ENCODE measurements at regions not wholly inside any gene's neighbourhood (a gene's known extent, or its start where the extent isn't known, plus 50 kb on each side); places are given as distances from the start of the nearest gene placed in this dataset.

DNA sequence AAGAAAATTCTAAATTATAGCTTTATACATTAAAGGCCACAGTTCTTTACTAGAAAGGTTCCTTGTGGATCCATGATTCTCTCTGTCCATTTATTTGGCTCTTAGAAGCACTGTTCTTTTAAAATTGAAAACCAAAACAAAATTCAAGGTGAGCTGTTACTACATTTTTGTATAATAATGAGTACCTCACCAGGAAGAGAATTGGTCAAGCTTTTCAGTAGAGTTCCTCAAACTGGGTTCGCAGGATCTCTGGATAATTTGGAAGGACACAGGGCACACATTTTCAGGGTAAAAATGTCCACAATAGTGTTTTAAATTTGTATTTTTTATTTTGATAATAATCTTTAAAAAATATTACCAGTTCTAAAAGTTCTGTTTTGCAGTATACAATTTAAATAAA, 93.0 kb downstream of the PPP1R3A start:
- DNase-seq: no peak

DNA sequence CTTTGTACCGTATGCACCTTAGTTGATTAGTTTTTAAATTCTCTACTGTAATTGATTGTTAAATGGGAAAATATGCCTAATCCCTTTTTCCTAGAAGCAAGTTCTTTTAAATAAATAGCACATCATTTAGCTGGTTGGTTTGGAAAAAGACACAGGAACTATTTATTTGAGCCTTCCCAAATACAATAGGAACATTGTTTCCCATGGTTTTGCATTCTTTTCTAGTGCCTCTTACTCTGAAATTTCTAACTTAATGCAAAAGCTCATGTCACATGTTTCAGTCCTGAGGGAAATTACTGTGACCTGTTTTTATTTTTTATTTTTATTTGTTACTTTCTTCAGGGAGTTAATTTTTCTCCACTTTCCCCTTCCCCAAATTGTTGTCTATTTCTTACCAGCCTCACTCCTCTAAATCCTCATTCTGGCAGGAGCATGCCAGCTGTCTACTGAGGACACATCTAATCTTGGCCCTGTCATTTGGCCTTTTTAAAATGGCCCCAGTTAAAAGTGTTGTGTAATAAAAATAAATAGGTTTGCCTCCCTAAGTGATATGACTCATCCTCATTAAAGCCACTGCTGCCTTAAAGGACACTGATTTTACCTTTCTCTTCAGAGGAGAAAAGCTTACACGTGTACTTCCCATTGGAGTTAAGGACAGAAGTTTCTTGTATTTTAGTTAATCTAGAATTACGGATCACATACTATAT, 94.5 kb downstream of the PPP1R3A start:
- no peak for DNase-seq

DNA sequence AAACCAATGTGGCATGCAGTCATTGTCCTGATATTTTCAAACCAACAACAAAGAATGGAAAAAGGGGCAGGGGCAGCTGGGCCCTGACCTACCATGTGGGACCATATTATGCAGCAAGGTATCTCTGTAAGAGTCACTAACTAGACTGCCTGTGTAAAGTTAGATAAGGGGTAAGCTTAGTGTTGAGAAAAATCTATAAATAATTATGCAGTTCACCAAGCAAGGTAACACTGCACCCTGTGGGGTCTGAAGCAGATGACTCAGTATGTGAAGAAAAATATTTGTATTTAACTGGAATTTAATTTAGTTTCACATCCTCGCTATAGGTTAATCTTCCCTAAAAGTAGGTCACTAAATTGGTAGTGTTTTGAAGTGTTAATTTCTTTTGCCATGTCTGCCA, 99.3 kb downstream of the PPP1R3A start:
- no peak for DNase-seq

DNA sequence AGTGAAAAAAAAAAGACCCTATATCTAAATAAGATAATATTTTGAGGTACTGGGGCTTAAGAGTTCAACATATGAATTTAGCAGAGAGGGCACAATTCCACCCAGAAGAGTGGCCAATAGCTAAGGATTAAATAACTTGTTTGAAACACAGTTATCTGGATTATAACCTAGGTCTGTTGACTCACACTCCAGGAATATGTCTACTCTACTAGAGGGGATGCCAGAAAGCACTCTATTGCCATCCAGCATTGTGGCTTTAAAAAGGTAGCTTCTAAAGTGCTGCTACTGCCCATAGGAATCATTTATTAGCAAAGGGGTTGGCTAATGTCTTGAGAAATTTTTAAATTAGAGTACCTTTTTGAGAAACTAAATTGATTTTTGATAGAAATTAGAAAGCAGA, 102.2 kb downstream of the PPP1R3A start:
- no peak for DNase-seq

DNA sequence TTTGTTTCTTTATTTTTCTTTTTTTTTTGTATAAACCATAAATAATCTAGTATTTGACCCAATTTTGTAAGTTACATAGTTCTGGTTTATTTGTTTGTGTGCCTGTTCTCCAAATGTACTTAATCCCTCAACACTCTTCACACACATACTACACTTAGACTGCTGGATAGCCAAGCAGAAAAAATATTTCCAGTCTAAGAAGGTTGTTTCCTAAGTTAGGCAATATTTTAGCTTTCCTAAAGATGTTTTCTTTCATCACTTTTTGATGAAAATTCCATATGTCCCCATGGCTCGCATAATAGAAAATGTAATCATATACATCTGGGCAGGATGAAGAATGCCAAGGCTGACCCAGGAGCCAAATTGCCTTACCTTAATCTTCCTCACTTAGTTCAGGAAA, 105.3 kb downstream of the PPP1R3A start:
- DNase-seq: no peak

DNA sequence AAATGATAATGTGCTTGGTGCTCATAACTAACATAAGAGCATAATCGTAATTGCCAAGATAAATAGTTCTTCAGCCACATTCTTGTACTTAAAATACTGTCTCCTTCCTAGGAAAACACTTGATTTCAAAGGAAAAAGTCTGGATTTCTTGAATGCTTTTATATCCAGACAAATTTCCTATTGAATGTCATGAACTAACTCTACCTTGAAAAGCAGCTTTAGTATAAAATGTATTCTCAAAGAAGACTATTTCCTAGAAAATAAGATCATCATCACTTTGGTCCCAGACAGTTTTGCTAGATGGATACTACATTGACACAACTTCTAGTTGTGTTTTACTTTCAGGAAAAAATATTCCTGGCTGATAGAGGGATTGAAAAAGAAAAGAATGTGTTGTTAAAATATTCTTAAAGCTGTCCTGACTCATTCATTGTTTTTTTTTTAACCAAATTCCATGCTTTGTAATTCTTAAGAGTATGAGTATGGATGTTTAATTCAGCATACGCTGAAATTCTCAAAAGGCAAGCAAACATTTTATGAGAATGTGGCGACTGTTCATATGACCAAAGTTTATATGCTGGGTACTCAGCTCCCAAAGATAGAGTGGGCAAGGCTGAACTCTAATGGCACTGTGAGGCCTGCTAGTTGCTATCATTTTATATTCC, 106.1 kb downstream of the PPP1R3A start:
- DNase-seq: no peak

DNA sequence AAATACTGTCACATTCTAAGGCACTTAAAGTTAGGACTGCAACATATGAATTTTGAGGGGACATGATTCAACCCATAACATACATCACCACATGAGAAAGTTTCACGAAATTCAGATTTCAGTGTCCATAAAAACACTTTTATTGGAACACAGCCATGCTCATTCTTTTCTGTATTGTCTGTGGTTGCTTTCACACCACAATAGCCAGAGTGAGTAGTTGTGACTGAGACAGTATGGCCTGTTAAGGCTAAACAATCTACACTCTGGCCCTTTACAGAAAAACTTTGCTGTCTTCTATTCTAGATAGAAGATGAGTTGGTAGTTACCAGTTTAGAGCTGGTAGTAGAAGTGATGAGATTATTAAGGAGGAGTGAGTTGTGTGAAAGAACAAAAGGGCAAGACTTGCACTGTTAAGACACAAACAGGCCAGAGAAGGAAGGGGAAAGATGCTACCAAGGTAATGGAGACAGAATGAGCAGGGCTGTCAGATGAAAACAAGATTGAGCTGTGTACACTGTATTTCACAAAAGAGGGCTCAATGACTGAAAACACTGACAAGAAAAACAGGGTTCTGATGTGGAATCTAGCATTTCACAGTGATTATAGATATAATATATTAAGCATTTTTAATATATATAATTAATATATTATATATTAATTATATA, 108.6 kb downstream of the PPP1R3A start:
- no peak for DNase-seq

DNA sequence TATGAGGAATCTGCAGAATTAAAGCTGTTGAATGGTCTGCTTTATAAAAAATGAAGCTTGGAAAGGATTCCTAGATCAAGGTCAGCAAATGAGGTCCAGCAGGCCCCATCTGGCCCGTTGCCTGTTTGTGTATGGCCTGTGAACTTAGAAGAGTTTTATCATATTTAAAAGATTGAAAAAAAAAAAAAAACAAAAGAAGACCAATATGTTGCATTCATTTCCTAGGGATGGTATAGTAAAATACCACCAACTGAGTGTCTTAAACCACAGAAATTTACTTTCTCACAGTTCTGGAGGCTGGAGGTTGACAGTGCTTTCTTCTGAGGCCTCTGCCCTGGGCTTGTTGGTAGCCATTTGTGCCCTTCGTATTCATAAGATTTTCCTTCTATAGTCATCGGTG, 109.2 kb downstream of the PPP1R3A start:
- no peak for DNase-seq

DNA sequence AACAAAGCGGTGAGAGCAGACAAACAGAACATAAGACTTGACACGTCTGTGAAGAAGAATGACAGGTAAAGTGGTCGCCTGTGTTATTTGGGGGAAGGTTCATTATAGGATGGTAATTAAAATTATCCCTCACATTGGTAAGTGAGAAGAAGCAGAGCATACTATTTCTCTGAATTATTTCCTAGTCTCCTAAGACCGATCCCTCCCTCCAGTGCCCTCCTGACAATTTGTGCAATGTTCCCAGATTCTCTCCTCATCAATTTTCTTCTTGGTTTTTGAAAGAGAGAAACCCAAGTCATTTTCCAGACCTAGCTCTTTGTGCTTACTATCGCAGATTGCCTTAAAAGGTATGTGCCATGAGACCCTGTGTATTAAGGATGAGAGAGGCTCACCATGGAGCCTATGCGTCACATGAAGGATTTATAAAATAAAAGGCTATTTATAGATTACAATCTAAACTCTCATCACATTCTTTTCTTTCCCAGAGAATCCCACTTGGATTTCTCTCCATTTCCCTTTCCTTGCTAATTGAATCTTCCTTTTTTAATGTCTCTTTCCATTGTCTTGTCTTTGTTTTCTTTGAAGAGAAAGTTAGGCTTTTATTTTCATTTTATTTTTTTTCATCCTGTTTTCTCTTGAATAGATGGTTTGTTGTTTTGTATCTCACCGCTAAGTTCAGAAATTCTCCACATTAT, 112.0 kb downstream of the PPP1R3A start:
- no peak for DNase-seq

DNA sequence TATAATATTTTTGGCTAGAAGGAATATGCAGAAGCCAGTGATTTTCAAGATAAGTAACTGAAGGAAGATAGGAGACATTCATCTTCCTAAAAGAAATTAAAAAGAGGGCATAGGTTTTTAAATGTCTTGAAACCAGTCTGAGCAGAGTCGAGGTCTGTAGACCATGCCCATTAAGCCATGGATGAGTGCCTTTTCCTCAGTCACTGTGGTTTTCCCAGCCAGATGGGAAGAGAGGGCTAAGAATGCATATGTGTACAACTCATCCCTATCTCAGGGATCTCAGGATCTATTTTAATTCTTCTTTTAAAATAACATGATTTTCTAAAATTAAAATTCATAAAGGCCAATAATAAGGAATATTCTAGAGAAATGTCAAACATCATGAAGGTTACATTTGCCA, 112.8 kb downstream of the PPP1R3A start:
- no peak for DNase-seq

DNA sequence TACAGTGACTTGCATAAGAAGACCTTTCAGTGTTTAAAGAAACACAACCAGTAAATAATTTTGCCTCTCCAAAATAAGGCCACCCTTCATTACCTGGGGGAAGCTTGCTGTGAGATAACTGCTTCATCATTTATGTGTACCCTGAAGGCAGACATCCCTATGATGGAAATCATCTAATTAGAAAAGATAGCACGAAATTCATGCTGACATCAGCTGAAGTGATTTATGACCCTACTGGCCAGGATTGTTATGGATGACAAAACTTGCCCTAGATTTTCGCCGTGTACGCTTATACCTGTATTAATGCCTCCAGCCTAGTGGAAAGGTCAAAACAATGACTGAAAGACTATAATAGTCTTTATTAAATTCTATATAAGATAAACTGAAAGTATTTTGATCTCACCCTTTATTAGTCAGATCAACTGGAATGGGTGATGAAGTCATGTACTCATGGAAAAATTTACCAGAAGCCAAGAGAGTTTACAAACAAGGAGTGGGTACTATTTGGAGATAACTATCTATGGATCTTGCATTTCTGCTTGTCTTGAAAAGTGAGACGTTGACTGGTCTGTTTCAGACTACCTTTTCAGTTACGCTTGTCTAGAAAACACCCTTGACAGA, 114.2 kb downstream of the PPP1R3A start:
- no peak for DNase-seq

DNA sequence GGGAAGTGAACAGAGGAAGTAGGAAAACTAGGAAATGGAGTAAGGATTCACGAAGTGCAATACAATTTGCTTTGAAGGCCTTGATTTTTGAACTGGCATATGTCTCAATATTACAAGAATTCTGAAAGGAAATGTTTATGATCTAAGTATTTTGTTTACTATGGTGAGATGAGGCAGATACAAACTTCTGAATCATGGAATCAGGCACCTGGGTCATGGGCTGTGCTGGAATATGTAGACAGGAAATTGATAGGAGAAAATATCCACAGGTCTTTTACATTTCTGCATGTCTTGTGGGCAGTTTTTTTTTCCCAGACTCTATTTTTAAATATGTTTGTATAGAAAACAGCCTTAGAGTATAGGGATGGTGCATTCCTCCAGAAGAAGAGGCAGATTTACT, 117.1 kb downstream of the PPP1R3A start:
- DNase-seq: no peak

DNA sequence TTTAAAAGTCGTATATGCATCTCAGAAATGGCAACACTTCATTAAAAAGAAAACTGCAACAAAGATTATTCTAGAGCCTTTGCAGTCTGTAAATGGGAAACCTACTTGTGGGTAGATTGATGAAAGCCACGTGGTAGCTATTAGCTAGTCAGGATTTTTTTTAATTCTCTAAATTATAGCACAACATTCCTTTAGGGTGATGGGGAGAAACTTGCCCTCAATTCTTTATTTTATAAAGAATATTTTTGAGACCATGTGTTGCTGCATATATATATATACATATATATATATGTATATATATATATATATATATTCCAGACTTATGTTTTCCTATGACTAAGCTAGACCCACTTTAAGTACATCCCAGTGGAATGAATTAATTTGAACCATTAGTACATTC, 118.0 kb downstream of the PPP1R3A start:
- DNase-seq: no peak

DNA sequence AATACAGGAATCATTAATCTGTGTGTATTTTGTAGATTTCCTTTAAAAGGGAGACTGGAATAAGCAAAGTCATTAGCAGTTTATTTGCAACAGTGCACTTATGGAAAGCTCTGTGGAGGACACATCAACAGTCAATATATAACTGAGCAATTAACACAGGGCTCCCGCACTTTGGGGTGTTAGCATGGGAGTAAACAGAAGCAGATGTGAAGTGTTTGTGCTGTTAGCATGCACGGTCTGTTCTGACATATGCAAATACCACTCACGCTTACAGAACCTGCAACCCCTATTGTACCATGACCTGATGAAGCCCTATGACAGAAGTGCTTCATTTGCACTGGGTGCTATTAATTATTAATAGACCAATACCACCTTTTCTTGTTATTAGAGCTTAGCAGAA, 118.9 kb downstream of the PPP1R3A start:
- DNase-seq: no peak

DNA sequence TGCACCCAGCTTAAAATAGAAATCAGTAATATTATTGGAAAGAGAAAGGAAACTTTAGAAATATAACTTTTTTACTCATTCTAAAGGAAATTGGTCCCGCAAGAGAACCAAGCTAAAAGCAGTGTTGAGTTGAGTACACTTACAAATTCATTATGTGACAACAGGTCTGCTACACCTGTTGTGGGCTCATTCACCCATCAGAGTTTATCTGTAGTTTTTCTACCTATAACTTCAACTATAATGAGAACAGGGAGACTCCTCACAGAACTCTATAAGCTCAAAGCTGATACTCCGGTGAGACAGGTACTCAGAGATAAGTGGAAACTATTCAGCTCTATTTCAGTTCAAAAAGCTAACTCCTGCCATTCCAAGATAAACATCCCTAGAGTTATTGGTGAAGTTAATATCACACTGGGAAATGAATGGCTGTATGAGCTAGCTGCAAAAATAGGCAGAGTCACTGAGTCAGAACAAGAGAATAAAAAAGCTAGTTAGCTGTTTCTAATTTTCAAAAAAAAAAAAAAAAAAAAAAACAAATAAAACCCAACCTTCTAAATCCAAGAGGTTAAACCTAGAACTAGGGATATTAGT, 121.3 kb downstream of the PPP1R3A start:
- DNase-seq: no peak

DNA sequence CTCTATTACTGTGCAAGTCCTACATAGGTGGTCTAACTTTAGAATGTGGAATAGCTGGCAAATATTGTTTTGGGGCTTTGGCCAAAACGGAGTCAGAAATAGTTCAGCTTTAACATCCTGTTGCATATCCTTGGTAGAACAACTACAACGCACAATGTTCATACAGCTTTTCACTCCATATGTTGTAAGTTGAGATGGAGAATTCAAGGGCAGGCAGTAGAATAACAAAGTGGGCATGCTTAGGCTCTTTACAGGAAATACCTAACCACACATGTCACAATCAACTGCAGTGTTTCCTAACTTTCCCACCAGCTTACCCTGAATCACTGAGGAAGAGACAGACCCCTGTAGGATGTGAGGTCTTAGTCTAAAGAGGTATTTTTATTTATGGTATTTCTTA, 122.3 kb downstream of the PPP1R3A start:
- no peak for DNase-seq

DNA sequence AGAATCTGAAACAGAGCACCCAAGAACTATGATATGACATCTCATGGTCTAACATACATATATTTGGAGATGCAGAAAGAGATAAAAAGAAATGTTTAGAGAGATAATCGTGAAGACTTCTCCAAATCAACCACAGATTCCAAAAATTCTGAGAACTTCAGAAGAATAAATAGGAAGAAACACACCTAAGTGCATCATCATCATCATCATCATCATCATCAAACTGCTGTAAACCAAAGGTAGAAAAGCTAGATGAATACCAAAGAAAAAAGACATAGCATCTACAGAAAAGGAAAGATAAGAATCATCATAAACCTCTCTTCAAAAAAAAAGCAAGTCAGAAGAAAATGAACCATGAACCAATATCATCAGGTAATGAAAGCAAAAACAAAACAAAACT, 124.2 kb downstream of the PPP1R3A start:
- no peak for DNase-seq

DNA sequence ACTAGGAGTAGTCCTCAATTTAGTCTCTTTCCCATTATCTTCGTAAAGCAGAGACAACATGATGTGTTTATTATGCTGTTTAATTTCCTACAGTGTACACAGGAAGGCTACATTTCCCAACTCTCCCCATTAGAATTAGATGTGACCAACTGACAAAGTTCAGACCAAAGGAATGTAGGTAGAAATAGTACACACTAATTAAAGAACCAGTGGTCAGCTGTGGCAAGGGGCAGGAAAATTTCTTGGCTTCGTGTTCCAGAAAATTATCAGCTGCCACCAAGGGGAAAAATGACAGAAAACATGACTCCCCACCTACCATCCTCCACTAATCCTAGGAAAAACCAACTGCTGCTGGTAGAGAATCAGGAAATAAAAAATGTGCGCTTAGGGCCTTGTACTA, 125.6 kb downstream of the PPP1R3A start:
- DNase-seq: no peak

DNA sequence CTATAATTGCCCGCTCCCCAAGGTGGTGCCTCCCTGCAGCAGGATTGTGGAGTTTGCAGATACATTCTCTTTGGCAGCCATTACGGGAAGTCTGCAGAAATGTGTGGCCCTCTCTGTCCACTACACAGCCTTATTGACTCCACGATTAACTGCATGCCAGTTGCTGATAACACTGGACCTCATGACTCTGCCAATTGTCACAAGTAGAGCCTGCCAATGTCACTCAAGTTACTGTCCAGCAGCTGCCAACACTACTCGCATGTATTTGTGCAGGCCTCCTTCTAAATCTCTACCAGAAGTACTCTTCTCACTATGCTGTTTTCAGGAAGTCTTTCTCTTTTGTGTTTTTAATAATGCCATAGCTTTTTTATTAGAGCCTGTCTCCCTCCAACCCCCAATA, 128.8 kb downstream of the PPP1R3A start:
- DNase-seq: no peak

DNA sequence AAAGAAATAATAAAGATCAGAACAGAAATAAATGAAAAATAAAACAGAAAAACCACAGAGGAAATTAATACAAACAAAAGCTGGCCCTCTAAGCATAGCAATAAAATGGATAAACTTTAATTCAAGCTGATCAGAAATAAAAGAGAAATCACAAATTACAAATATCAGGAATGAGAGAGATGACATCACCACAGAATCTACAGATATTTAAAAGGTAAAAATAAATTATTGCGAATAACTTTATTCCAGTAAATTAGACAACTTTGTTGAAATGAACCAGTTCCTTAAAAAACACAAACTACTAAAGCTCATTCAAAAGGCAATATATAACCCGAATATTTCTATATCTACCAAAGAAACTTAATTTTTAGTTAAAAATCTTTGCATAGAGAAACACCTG, 131.7 kb downstream of the PPP1R3A start:
- DNase-seq: no peak

DNA sequence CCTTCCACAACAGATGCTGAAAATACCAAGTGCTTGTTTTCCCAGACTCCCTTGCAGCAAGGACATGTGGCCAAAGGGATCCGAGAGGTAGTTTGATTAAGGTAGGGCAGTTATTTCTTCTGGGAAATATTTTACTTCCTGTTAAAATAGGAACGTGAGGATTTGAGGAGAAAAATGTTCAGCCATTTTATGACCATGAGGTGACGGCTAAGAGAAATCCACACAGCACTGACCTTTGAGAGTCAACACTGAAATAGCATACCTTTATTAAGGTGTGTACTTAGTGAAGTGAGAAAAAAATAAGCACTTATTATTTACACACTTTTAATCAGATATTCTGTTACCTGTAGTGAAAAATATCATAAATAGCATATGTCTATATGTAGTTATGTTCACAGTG, 133.9 kb downstream of the PPP1R3A start:
- no peak for DNase-seq

DNA sequence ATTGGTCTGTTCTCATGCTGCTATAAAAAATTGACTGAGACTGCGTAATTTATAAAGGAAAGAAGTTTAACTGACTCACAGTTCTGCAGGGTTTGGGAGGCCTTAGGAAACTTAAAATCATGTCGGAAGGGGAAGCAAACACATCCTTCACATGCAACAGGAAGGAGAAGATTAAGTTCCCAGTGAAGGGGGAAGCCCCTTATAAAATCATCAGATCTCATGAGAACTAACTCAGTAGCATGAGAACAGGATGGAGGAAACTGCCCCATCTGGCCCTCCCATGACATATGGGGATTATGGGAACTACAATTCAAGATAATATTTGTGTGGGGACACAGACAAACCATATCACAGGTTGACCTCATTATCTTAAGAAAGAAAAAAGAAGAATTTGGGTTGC, 134.5 kb downstream of the PPP1R3A start:
- no peak for DNase-seq

DNA sequence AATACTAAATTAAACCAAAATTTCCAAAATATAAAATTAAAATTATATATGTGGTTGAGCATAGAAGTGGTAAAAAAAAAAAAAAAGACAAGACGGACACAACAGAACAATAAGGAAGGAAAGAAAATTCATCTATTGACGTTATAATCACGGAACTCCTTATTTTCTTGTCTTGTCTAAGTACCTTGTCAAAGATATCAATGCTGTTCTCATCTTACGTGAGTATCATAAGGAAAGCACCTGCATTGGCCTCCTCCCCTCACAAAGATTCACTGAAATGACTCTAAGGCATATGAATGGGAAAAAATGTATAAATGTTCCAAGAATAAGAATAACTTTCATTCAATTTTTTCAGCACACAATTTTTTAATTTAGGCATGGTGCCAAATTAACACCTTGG, 135.4 kb downstream of the PPP1R3A start:
- no peak for DNase-seq
